GM19035 (cell line): ENCODE measurements at regions not wholly inside any gene's neighbourhood (a gene's known extent, or its start where the extent isn't known, plus 50 kb on each side); places are given as distances from the start of the nearest gene placed in this dataset.

Source experiments
- ATAC-seq: cut with Tn5 transposase; IDR thresholded peaks from one replicate; pipeline ENCODE4 v1.9.1; 2021; ENCODE audit not compliant: unreplicated experiment

DNA sequence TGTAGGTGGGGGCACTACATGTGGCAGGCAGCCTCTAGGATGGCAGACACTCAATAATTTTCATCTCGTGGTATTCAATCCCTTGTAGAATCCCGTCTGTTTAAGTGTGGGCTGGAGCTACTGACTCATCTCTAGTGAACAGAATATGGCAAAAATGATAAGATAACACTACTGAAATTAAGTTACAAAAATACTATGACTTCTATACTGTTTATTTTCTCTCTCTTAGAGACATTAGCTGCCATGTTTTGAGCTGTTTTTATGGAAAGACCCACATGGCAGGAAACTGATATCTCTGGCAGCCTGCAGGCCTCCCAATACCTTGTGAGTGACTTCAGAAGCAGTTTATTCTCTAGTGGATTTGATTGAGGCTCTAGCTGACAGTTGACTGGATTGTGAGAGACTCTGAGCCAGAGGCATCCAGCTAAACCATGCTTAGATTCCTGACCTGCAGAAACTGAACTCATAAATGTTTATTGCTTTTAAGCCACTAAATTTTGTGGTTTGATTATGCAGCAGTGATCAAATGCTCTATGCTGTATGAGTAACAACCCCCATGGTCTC is 298.8 kb upstream of the CTSO start:
- no peak for ATAC-seq

DNA sequence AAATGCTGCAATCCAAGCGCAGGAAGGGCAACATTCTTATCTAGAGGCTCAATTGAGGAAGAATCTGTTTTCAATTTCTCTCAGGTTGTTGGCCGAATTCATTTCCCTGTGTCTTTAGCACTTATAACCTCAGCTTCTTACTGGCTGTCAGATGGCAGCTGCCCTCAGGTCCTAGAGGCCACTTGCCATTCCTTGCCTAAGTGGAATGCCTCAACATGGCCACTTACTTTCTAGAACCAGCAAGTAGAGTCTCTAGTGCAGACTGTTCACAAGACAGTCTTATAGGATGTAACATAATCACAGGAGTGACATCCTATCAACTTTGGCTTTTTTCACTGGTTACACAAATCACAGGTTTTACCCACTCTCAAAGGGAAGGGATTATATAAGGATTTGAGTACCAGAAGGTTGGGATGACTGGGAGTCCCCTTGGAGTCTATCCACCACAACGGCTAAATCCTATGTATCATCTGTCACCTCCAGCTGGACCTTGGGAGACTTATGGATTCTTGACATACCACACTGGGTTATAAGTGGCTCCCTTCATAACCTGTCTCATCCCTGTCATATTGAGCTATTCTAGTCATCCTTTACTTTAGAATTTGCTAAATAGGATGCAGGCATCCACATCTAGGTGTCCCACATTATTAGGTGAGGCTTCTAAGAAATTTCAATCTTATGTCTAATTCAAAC is 297.9 kb upstream of the CTSO start:
- no peak for ATAC-seq

DNA sequence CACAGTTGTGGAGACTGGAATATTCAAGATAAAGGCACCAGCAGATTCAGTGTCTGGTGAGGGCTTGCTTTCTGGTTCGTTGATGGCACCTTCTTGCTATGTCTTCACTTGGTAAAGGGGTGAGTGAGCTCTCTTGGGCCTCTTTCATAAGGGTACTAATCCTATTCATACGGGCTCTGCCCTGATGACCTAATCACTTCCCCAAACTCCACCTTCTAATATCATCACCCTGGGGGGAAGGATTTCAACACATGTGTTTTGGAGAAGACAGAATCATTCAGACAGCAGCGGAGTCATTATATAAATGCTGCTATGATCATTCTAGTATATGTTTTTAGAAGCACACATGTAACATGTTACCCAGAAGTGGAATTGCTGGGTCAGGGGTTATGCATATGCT is 295.3 kb upstream of the CTSO start:
- ATAC-seq: no peak

DNA sequence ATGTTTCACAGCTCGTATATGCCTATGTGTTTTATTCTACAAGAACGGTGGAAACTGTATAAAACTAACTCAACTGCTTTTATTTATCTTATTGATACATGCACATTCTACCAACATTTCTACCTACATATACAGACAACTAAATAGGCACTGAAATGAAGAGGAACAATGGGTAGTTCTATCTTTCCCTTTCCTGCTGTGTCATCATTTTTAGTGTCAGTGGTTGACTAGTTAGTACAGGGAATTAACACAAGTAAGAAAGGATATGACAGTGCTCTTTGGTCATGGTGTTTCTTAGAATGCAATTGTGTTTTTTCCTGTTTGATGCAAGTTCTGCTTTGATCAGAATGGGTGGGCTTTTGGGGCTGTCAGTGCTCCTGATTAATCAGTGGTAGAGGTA is 293.8 kb upstream of the CTSO start:
- no peak for ATAC-seq

DNA sequence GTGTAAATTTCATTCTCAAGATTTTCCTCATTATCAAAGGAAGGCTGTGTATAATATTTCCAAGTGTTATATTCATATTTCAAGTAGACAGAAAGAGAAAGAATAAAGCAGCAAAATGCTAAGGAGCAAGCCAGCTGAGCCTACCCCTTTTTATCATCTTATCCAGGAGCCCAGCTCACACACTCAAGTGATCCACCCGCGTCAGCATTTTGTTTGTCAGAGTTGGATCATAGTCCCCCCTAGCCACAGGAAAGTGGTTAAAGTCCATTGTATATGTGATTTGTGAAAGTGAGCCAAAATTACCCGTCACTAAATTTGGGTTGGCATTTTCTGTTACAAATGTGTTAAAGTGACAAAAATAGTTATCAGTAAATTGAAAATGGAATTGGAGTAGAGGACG is 289.3 kb upstream of the CTSO start:
- no peak for ATAC-seq

DNA sequence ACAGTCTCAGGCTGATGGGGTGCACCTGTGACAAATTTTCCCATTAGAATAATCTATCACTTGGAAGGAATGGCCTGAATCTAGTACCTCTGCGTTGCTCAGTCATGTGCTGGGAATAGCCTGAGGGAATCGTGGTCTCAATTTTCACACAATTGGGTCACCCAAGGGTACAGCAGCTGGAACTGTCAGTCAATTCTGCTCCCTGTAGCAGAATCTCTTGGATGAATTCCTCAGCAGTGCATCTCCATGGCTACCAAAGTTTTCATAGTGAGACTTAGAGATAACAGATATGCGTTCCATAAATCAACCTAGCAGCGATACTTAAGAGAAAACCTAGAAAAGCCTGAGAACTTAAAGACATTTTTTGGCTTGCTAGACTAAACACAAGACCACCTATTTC is 288.7 kb upstream of the CTSO start:
- ATAC-seq: no peak

DNA sequence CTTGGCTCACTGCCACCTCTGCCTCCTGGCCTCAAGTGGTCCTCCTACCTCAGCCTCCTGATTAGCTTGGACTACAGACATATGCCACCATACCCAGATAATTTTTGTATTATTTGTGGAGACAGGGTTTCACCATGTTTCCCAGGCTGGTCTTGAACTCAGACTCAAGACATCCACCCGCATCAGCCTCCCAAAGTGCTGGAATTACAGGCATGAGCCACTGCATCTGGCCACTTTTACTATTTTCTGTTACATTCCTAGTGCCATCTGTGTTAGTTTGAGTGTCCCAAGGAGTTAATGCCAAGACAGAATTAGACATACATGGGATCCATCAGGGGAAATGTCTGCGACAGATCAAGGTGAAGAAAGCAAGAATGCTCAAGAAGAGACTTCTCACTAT is 288.2 kb upstream of the CTSO start:
- ATAC-seq: no peak

DNA sequence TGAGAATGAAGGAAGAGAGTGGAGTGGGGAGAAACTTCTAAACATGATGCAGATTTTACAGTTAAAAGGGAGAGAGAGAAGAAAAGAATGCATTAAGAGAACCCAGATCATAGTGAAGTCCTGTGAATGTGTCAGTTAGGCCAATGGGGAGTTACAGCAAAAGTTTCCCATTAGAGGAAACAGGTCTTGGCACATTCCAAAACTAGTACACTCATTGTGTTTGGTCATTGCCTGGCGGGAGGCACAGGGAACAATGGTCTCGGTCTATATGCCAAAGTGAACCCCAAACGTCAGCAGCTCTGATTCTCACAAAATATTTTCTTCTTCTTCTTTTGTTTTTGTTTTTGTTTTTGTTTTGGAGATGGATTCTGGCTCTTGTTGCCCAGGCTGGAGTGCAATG is 284.5 kb upstream of the CTSO start:
- ATAC-seq: no peak

DNA sequence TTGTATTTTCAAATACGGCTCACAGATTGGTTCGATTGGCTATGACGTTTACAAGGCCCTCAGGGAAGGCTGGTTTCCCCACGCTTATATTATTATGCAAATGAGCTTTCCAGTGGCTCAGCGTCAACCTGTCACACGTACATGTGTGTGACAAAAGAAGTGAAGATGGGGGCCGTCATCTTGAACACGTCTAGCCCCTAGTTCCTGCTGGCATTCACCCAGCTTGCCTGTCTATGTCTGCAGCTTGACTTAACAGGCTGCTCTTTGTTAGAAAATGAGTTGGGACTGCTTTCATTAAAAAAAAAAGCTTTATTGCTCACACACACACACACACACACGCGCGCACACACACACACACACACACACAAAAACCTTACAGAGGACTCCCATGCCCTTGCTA is 283.6 kb upstream of the CTSO start:
- ATAC-seq: no peak

DNA sequence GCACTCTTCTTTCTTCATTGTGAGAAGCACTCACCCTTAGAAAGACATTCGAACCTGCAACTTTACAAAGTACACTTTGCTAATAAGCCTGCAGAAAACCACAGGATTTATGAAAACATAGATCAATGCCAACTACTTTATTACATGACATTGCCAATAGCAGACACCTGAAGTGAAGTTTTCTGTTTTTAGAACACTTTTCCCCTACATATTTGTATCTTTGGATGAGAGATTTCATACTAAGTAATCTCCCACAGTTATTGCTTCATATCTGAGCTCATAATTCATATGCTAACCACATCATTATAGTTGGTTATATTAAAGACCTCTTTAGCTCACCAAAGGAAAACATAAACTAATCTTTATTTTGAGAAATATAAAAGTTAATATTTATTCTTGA is 276.5 kb upstream of the CTSO start:
- ATAC-seq: no peak

DNA sequence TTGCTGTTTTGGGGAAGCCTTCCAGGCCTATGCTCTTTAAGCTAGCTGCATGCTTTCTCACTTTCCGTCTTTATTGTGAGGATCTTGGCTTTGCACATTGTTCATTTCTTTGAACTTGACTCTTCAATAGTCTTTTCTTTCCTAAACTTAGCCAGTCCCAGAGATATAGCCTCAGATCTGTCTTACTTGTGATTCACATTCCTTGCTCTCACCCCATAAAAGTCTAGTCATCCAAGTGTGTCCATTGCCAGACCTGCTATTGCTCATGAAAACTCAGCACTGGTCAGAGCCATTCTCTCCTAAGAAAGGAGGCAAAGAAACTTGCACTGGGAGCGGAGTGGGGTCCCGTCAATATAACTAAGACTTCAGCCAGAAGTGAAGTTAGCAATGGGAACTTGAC is 275.0 kb upstream of the CTSO start:
- ATAC-seq: no peak

DNA sequence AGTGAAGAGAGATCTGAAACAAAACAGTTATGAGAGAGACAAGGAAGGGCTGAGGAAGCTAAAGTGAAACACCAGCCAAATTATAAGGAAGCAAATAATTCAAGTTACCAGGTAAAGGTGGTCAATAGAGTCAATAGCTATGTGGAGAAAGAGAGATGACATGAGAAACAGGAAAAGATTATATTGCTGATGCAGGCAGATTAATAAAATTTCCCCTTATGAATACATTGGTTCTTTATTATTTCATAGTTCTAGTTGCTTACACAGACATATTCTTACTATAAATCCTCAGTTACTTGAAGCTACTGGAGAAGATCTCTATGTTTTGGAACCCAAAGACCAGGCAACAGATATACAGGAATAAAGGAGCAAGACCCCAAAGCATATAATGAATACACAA is 273.7 kb upstream of the CTSO start:
- no peak for ATAC-seq

DNA sequence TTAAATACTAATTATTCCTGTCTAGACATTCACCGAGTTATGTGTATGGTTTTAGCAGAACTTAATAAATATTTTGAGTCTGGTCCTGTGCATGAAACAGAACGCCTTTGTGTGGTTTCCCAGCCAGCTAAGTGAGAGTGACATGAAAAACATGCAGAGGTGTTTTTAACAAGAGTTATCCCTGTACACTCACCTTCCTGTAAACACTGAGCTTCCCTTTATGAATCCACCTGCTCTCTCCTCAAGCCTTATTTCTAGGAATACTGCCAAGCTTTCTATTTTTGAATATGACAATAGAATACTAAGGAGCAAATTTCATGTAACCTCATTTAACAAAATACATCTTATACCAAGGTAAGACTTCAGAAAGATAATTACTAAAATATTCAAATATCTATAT is 270.3 kb upstream of the CTSO start:
- no peak for ATAC-seq

DNA sequence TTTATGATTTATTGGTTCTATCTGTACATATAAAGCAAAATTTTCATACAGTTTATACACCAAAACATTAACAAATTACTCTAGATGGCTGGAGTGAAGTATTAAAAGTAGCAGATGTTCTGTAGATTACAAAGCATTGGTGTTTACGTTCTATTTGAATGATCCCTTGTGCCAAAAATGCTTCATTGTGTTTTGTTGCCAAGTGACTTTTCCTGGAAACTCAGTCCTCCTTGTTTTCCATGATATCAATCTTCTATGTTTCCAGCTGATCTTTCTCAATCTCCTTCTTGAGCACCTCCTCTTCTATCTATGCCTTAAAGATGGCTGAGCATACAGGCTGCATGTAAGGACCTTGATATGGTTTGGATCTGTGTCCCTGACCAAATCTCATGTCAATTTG is 263.6 kb upstream of the CTSO start:
- ATAC-seq: no peak

DNA sequence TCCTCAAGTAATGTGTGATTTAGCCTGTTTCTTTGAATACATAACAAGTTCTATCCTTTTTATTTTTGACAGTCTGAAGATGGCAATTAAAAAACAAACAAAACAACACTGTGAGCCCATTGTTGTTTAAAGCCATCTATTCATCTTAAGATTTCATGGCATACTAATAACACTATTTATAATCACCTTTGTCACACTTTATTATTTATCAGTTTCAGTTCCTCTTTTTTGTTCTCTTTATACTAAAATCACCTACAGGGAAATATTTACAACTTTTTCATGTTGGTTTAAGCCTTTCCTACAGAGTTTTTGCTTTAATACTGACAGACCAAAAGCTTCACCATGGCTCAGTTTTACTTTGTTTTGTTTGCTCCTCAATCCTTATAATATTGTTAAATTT is 247.4 kb upstream of the CTSO start:
- ATAC-seq: peak; percentile 96

DNA sequence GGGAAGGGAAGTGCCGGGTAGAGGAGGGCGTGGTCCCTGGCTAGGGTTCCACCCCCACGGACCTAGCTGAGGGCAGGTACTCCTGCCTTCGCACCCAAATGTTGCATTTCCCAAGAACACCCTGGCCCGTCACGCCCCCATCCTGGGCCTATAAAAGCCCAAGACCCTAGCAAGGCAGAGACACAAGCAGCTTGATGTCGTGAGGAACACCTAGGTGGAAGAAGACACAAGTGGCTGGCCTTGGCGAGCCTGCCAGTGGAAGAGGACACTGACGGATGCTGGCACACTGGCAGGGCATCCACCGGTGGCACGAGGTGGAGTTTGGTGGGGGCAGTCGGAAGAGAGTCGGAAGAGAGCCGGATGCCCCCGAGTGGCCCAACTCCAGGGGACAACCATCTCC is 244.8 kb upstream of the CTSO start:
- ATAC-seq: no peak

DNA sequence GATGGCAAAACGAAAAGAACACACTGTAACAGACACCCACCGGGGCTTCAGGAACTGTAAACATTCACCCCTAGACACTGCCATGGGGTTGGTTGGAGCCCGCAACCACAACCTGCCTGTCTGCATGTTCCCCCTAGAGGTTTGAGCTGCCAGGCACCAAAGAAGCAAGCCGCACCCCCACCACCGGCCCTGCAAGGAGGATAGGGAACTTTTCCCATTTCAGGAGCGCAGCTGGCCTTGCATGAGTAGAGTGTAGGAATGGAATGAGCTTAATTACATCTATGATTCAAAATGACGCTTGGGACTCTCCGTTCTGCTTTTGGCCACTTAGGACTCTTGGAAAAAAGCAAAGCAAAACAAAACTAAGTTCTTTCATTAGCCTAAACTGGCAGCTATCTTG is 243.6 kb upstream of the CTSO start:
- ATAC-seq: no peak

DNA sequence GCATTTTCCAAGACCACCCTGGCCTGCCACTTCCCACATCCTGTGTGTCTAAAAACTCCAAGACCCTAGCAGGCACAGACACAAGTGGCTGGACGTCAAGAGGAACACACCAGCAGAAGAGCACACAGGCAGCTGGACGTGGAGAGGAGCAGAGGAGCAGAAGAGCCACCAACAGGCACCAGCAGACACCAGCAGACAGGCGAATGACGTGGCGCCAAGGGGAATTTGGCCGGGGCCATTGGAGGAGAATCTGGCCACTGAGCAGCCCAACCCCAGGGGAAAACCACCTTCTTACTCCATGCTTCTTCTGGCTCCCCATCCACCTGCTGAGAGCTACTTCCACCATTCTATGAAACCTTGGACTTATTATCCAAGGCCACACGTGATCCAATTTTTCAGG is 243.1 kb upstream of the CTSO start:
- no peak for ATAC-seq

DNA sequence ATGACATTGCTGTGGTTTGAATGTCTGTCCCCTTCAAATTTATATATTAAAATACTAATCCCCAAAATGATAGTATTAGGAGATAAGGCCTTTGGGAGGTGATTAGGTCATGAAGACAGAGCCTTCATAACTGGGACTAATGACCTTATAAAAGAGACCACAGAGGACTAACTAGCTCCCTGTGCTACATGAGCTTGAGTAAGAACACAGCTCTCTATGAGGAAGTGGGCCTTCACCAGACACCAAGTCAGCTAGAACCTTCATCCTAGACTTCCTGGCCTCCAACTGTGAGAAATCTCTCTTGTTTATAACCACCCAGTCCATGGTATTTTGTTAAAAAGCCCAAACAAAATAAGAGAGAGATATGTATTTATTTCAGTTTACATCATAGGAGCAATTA is 242.2 kb upstream of the CTSO start:
- ATAC-seq: peak; percentile 86

DNA sequence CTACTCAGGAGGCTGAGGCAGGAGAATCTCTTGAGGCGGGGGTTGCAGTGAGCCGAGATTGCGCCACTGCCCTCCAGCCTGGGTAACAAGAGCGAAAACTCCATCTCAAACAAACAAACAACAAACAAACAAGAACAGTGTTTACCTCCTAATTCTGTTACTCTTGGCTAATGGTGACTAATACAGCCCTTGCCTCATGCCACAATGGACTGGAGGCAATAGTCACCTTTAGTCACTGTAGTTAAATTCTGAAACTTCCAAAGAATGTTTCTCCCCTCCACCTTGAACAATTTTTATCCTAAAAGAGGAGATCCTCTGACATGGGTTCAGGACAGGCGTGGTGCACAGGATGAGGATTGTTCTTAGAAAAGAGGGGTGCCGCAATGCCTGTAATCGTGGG is 241.2 kb upstream of the CTSO start:
- ATAC-seq: no peak

DNA sequence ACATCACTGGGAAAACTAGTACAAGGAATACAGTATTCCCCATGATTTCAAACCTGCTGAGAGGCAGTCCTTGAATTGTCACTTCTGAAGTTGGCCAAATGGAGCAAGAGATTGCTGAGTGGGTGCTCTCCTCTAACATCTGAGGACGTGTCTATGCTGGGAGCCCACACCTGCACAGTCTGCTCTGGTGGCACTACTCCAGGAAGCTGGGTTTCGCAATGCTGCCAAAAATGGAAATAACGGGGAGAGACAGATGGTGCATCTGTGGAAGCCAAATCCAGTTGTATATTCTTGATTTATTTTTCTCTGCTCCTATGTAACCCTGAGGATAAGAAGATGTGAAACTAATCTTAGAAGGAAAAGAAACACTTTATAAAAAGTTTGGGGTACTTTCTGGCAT is 240.1 kb upstream of the CTSO start:
- no peak for ATAC-seq

DNA sequence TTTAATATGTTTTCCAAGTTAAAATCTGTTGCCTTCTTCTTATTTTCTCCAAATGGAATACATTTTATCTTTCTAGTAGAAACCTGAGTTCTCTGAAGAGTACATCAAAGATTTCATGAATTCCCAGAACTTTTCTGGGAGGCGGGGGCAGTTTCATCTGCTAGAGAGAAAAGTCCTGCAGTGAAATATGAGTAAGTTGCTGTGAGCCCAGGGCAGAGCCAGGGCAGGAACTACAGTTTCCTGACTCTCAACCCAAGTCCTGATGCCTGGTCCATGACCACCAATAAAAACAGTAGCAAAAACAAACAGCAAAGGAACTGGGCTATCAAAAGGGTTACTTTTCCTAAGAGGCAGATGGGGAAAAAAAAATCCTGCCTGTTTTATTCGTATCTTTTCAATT is 239.4 kb upstream of the CTSO start:
- no peak for ATAC-seq

DNA sequence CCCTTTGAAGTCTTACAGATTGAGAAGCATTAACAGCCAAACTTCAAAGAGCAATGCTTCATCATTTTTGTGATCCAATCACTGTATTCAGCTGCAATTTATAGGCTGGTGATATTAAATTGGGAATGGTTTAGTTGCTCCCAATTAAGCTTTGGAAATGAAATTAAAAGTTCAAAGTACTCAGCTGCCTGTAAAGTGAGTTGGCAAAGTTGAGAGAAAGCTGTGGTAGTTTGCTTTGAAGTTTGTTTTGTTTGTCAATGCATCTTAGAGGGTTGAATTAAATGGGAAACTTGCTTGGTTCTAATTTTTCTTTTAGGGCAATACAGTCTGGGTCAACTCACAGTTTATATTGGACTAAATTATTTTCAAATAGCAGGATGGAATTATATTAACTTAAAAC is 238.4 kb upstream of the CTSO start:
- no peak for ATAC-seq
